ENCODE measurements at regions not wholly inside any gene's neighbourhood (a gene's known extent, or its start where the extent isn't known, plus 50 kb on each side); places are given as distances from the start of the nearest gene placed in this dataset.

- CTCF ChIA-PET: interaction anchor here (0.9 to 1.9 kb wide), 2 partner anchors 13 to 317 kb away, joined by 4 to 13 read pairs; no protein-coding TSS in a partner anchor
- Histone ChIP-seq H3K9ac (ENCODE audit: control insufficient read depth, insufficient read depth, low read length) (no peak overlapping the region), H3K4me3 (no peak overlapping the region), H2AFZ (ENCODE audit: control insufficient read depth, low read depth, low read length) (no peak overlapping the region), H4K20me1 (ENCODE audit: control insufficient read depth, insufficient read depth) (no peaks in the 10 kb centered on the region), H3K36me3 (ENCODE audit: control insufficient read depth in 2 of 2, insufficient read depth in 2 of 2, low read length in 1 of 2) (no peaks in the 10 kb centered on the region), H3K4me1 (ENCODE audit: control insufficient read depth, insufficient read depth, low read length) (no peaks in the 10 kb centered on the region), H3K27me3 (replicated peaks in 1 of 2; ENCODE audit: control insufficient read depth in 2 of 2, insufficient read depth in 2 of 2, low read length in 1 of 2) (no peaks in the 10 kb centered on the region), H3K27ac (ENCODE audit: control insufficient read depth, insufficient read depth) (no peak overlapping the region), H3K79me2 (ENCODE audit: control insufficient read depth, insufficient read depth, low read length) (no peaks in the 10 kb centered on the region), H3K4me2 (ENCODE audit: control insufficient read depth, insufficient read depth) (no peak overlapping the region), H3K9me3 (replicated peaks; ENCODE audit: control insufficient read depth, insufficient read depth, low read length) (peaks cover 2% of the 10 kb centered on the region; the same call in 1 of the 3 replicates)
- SMC1A ChIA-PET (ENCODE audit: uncharacterized antibody, unreplicated experiment): interaction anchor here (0.7 to 0.9 kb wide), 2 partner anchors 11 to 339 kb away, joined by 3 read pairs; no protein-coding TSS in a partner anchor
- in situ Hi-C loops (cut with MboI) (no loop called here), intact Hi-C loops (cut with micrococcal nuclease; ENCODE audit: unreplicated experiment) (no loop called here)
- 28% methylated on average over 3 of the region's 3 CpGs for WGBS (ENCODE audit: insufficient coverage, insufficient replicate concordance, low lambda C conversion rate, missing lambda C conversion rate)
- DNase-seq (ENCODE audit: low read depth, low spot score) (no peak), ATAC-seq (no peak), FAIRE-seq (no peak)
- BruUV-seq (replicated peaks): no TSS peak
- RAD21 ChIA-PET (ENCODE audit: unreplicated experiment): no interaction called here
- POLR2A ChIA-PET: no interaction called here
- TF ChIP-seq FOS (IDR thresholded peaks at IDR 0.05; ENCODE audit: borderline replicate concordance, extremely low read depth, insufficient read length) (no peak), RAD21 (IDR thresholded peaks at IDR 0.05; ENCODE audit: insufficient read depth, low read depth, low read length) (0 out of 2 replicates have a peak, but pooled peaks have one; percentile 1)
Measured at GRCh38 chr4:83961575-83961974, 425.7 kb downstream of the GPAT3 start.

GRCh38 chr4:83959160-83959559, 423.3 kb downstream of the GPAT3 start:
- ChIA-PET POLR2A (no interaction called here), CTCF (interaction anchor here (1.1 kb wide), 1 partner anchor 9 kb away, joined by 3 read pairs; no protein-coding TSS in a partner anchor)
- WGBS (ENCODE audit: insufficient coverage, insufficient replicate concordance, low lambda C conversion rate, missing lambda C conversion rate): 36% methylated on average over 5 of the region's 5 CpGs
- TF ChIP-seq ESRRA (IDR thresholded peaks at IDR 0.05; ENCODE audit: low read length): no peak
- no peak for TF ChIP-seq SKIL (IDR thresholded peaks at IDR 0.05; ENCODE audit: low read depth, poor library complexity, severe bottlenecking)
- no peak for TF ChIP-seq RAD21 (IDR thresholded peaks at IDR 0.05; ENCODE audit: insufficient read depth, low read depth, low read length)
- no peak for TF ChIP-seq ZBTB11 (CRISPR knock-in tag; IDR thresholded peaks at IDR 0.05)
- no peak for TF ChIP-seq ZNF217 (IDR thresholded peaks at IDR 0.05)
- no peak for TF ChIP-seq EED (IDR thresholded peaks at IDR 0.05; ENCODE audit: low read depth)
- no peak for TF ChIP-seq CBFB (IDR thresholded peaks at IDR 0.05; ENCODE audit: low read depth)
- TF ChIP-seq FOXM1 (IDR thresholded peaks at IDR 0.05; ENCODE audit: low read depth, low read length): no peak
- no peak for TF ChIP-seq GABPA (IDR thresholded peaks at IDR 0.05; ENCODE audit: low read depth)
- no peak for TF ChIP-seq ZBED1 (IDR thresholded peaks at IDR 0.05; ENCODE audit: borderline replicate concordance)
- no peak for TF ChIP-seq GATAD2B (conservative IDR thresholded peaks at IDR 0.05; ENCODE audit: low read depth)
- TF ChIP-seq YBX1 (IDR thresholded peaks at IDR 0.05): no peak
- no peak for TF ChIP-seq STAT3 (IDR thresholded peaks at IDR 0.05; ENCODE audit: low read depth, low read length)

More at GRCh38 chr4:83959160-83959559, 423.3 kb downstream of the GPAT3 start:
- H3K27ac ChIP-seq (ENCODE audit: control insufficient read depth, insufficient read depth): no peak overlapping the region
- in situ Hi-C loops (cut with MboI) (no loop called here), intact Hi-C loops (cut with micrococcal nuclease; ENCODE audit: unreplicated experiment) (no loop called here)
- DNase-seq (ENCODE audit: low read depth, low spot score): no peak
- ChIA-PET RAD21 (ENCODE audit: unreplicated experiment) (no interaction called here), SMC1A (ENCODE audit: uncharacterized antibody, unreplicated experiment) (interaction anchor here (2.0 kb wide), 1 partner anchor 17 kb away, joined by 4 read pairs; no protein-coding TSS in a partner anchor)
- no peak overlapping the region for H3K4me3 ChIP-seq
- H3K4me1 ChIP-seq (ENCODE audit: control insufficient read depth, insufficient read depth, low read length): no peaks in the 10 kb centered on the region
- H3K4me2 ChIP-seq (ENCODE audit: control insufficient read depth, insufficient read depth): no peak overlapping the region
- FAIRE-seq: no peak
- H3K36me3 ChIP-seq (ENCODE audit: control insufficient read depth in 2 of 2, insufficient read depth in 2 of 2, low read length in 1 of 2): no peaks in the 10 kb centered on the region
- no peak for ATAC-seq
- no peaks in the 10 kb centered on the region for H3K27me3 ChIP-seq (replicated peaks in 1 of 2; ENCODE audit: control insufficient read depth in 2 of 2, insufficient read depth in 2 of 2, low read length in 1 of 2)
- no TSS peak for BruUV-seq (replicated peaks)
- H3K9ac ChIP-seq (ENCODE audit: control insufficient read depth, insufficient read depth, low read length): no peak overlapping the region
- H4K20me1 ChIP-seq (ENCODE audit: control insufficient read depth, insufficient read depth): no peaks in the 10 kb centered on the region
- H3K79me2 ChIP-seq (ENCODE audit: control insufficient read depth, insufficient read depth, low read length): no peaks in the 10 kb centered on the region
- H2AFZ ChIP-seq (ENCODE audit: control insufficient read depth, low read depth, low read length): no peak overlapping the region
- no peaks in the 10 kb centered on the region for H3K9me3 ChIP-seq (replicated peaks; ENCODE audit: control insufficient read depth, insufficient read depth, low read length)
